HG03060 (cell line): ENCODE measurements at regions not wholly inside any gene's neighbourhood (a gene's known extent, or its start where the extent isn't known, plus 50 kb on each side); places are given as distances from the start of the nearest gene placed in this dataset.
A peak's percentile ranks its signal among the peaks of the same experiment; 100 is the strongest.
"Not testable (repeated sequence)": the region's sequence is repeated elsewhere in the genome, so short reads cannot be mapped to it uniquely, and the experiment has no call there.

Source experiments
- ATAC-seq: cut with Tn5 transposase; IDR thresholded peaks from one replicate; pipeline ENCODE4 v1.9.1; 2021; ENCODE audit warnings: low read depth, moderate number of reproducible peaks; ENCODE audit not compliant: unreplicated experiment

DNA sequence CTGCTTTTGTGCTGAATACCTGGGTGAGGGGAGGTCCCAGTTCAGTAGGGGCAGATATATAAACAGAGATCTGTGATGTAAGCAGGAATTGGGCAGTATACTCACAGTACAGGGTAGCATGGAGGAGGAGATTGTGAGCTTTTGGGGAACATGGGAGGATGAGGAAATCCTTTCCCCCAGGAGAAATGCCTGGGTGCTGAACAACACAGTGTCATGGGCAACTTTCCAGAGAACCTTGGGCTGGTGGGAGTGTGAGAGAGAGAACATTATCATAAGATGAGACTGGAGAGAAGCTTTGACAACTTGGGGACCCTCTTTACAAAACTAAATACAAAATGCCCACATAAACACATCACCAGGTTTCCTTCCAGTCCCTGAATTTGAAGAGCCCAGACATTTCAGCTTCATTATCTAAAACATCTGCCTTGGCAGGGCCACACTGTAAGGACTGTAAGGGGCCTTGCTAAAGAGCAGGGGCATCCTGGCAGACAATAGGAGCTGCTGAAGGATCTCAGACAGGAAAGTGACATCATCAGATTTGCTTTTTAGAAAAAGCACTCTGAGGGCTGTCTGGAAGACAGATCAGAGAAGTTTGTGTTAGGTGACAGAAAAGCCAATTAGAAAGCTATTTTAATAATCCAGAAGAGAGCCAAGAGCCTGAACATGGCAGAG lies 105.1 kb upstream of the FOXN2 start:
- ATAC-seq: no peak

DNA sequence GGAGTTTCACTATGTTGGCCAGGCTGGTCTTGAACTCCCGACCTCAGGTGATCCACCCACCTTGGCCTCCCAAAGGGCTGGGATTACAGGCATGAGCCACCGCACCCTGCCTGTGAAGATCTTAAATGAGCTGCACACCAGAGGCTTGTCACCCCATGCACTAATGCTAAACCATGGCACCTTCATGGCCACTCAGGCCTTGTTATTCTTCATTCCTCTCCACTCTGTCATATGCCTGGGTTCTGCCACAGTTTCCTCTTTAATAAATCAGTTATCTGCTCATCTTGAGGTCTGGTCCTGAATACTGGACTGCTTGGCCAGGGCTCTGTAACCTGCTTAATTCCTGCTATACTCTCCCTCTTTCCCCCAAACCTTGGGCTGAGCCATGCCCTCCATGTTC lies 104.3 kb upstream of the FOXN2 start:
- ATAC-seq: no peak

DNA sequence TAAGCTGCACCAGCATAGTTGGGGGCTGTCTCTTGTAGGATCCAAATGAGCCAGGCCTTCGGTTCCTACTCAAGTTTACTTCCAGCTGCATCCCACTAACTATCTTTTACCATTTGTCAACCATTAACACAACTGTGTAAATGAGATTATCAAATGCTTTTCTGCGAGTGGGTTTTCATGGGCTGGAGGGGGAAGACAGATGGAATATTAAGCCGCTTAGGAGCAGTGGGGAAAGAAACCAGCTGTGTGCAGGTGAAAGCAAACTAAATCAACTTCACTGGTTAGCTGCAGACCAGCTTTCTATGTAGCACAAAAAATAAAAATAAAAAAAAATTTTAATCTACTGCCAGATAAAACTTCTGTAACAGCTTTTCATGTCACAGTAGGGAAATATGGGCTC lies 100.8 kb upstream of the FOXN2 start:
- no peak for ATAC-seq

DNA sequence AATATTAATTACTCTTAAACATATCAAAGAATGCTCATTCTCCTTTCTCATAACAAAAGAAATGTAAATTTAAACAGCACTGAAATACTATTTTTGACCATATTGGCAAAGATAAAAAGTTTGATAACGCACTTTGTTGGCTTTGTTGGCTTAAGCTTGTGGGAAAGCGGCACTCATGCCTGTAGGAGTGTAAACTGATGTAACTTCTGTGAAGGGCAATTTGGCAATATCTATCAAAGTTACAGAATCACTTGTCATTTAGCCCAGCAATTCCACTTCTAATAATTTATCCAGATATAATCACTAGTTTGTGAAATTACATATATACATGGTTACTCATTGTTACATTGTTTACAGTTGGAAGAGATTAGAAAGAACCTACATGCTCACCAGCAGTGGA lies 96.3 kb upstream of the FOXN2 start:
- ATAC-seq: no peak

DNA sequence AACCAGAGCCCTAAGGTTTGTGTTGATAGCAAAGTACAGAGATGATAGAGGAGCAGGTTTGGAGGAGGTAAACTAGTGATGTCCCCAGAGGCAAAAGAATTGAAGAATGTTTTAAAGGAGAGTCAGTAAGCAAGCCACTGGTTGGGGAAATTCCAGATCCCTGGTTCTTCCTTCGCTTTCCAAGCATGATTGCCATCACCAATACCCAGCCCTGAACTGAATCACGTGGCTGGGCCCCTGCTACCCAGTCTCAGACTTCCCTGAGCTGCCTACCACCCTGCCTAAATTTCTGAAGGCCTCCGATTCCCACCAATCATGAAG lies 95.3 kb upstream of the FOXN2 start:
- no peak for ATAC-seq

DNA sequence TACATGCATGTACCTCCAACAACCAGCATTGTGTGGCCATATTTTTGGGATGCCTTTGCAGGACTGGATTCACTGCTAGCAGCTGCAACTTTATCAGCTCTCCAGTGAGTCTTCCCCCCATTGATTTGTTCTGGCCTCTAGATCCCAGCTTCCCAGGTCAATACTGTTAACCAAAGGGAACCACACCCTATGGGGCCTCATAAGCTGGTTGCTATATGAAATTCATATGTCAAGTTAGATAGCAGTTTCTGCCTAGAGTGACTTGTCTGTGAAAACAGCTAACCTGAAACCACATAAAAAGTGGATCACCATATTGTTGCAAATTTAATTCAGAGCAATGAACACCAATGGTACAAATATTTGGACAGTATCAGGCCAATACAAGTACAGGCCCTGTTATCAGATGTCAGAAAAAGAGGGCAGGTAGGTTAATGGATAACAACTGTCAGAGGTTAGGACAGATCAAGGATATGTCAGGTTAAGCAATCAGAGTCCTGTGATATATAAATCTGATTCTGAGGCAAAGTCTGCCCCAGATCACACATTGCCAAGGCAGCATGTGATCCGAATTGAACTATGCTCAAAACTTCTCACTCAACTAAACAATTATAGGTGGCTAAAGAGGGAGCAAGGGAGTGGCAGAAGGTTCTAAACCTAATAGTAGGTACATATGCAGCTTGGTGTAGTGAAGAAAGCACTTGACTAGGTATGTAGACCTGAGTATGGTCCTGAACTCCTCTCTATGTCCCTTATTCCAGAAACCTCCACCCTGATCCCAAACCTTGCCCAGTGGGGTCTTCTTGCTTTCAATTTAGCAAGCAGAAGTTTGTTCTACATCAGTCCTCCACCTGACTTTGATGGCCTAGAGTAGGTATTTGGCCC lies 94.7 kb upstream of the FOXN2 start:
- no peak for ATAC-seq

DNA sequence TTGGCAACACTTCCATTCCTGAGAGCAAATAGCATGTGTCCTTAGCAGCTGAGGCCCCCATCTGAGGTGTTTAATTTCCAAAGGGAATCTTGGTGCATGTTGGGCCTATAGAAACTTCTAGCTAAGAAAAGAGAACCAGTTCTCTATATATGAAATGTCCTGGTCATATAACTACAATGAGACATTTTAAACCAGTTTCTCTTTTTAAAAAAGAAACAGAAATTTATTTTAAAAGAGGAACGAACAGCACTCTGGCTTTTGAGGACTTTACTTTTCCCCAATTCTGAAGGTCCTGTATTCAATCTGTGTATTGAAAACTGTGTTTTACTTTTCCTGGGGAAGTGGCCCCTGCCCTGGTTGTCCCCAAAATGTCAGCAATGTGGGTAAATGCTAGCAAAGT lies 94.0 kb upstream of the FOXN2 start:
- ATAC-seq: no peak

DNA sequence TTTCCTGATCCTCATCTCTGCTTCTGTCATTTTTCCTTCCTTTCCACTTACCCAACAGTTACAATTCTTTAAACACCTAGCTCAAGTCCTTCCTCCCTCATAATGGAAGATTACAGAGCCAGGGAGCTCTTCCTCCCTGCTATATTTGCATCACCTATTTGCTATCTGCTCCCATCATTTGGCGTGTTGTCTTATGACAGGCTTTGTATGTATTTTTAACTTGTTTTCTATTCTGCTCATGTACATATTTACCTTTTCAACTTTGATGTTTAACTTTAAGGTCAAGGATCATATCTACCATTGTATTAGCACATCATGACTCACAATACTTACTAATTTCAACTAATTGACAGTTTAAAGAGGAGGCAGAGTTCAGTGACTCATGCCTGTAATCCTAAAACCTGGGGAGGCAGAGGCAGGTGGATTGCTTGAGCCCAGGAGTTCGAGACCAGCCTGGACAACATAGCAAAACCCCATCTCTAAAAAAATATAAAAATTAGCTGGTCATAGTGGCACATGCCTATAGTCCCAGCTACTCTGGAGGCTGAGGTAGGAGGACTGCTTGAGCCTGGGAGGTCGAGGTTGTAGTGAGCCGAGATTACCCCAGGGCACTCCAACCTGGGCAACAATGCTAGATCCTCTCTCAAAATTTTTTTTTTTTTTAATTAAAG lies 92.5 kb upstream of the FOXN2 start:
- ATAC-seq: no peak

DNA sequence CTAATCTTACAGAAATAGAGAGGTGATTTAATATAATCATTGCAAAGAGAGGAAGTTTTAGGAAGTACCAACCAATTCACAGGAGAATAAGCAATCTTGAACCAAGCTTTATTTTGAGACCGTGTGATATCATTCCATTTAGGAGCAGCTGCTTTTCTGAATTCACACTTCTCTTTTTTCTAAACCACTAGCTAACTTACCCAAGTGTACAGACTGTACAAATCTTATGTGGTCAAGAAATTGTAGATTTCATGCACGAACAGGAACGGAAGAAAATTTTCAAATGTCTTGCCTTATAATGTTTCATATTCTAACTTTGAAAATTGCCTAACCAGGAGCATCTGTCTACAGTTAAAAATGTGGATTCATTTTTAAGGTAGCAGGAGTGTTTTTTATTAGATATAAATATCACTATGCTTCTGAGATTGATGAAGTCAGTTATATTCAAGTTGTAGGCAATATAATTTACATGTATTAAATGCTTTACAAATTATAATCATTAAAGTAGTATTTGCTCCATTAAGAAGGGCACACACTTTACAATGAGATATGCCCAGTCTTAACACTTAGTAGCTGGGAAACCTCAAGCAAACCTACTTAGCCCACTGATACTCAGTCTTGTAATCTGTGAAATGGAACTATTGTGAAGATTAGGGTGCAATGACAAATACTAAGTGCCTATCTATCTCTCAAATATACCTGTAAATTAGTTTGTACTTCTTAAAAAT lies 86.7 kb upstream of the FOXN2 start:
- peak; percentile 80 for ATAC-seq

DNA sequence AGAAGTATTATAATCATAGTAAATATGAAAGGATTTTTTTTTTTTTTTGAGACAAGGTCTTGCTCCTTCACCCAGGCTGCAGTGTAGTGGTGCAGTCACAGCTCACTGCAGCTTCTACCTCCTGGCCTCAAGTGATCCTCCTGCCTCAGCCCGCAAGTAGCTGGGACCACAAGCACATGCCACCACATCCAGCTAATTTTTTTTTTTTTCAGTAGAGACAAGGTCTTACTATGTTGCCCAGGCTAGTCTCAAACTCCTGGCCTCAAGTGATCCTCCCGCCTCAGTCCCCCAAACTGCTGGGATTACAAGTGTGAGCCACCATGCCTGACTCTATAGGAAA lies 86.2 kb upstream of the FOXN2 start:
- no peak for ATAC-seq

DNA sequence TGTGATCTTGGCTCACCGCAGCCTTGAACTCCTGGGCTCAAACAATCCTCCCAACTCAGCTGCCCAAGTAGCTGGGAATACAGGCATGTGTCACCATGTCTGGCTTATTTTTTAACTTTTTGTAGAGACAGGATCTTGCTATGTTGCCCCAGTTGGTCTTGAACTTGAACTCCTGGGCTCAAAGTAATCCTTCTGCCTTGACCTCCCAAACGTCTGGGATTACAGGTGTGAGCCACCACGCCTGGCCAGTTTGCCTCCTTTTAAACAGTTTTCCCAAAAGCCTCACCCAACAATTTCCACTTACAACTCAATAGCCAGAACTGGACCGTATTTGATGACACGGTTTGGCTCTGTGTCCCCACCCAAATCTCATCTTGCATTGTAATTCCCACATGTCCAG lies 85.4 kb upstream of the FOXN2 start:
- ATAC-seq: no peak

DNA sequence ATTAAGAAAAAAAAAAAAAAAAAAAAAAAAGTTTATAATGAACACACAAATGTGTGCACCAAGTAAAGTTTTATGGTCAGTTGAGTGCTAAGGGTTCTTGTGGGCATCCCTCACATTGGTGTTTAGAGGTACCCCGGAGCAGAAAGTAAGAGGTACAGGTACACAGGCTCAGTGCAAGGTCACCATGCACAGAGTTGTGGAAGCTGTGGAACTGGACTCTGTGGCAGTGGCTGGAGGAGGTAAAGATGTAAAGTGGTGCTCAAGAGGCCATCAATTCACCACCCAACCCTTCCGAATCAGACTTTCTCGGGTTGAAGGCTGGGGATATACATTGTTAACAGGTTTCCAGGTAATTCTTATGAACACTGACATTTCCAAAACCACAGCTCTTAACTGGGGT lies 83.6 kb upstream of the FOXN2 start:
- ATAC-seq: no peak

DNA sequence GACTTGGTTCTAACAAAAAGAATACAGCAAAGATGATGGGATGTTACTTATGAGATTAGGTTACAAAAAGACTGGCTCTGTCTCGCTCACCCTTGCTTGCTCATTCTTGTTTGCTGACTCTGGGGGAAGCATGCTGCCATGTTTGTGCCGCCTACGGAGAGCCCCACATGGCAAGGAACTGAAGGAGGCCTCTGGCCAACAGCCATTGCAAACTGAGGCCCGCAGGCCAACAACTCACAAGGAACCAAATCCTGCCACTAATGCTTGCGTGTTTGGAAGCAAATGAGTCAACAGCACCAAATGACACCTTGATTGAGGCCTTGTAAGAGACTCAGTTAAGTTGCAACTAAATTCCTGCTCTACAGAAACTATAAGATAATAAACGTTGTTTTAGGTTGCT lies 82.1 kb upstream of the FOXN2 start:
- no peak for ATAC-seq

DNA sequence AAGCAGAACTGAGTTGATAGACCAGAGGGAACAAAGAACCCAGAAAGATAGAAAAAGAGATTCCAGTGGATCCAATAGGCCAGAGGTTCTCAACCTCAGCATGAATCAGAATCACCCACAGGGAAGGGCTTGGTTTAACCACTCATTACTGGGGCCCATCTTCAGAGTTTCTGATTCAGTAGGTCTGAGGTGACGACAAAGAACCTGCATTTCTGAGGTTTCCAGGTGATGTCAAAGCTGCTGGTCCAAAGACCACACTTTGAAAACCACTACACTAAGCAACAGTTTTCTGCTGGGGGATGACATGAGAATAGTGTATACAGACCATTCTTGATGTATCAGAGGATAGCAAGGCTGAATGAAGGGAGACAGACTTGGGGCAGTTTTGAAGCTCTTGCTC lies 81.5 kb upstream of the FOXN2 start:
- ATAC-seq: no peak

DNA sequence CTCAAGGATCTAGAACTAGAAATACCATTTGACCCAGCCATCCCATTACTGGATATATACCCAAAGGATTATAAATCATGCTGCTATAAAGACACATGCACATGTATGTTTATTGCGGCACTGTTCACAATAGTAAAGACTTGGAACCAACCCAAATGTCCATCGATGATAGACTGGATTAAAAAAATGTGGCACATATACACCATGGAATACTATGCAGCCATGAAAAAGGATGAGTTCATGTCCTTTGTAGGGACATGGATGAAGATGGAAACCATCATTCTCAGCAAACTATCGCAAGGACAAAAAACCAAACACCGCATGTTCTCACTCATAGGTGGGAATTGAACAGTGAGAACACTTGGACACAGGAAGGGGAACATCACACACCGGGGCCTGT lies 80.7 kb upstream of the FOXN2 start:
- not testable (repeated sequence) for ATAC-seq

DNA sequence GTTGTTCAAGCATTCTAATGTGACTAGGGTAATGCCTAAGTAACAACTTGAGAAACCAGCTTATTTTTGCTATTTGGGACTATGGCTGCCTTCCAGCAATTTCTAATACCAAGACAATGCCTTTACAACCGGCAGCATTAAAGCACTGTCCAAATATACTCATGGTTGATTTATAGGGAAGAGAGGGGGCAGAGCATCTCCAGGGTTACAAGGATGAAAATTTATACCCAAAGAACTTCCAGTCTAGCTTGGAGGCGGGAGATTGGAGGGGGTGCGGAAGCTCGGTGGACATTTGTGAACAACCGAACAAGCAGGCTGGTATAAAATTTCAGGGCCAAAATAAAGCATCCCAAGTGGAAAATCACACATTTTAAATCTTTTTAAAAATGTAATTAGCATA lies 79.4 kb upstream of the FOXN2 start:
- no peak for ATAC-seq

DNA sequence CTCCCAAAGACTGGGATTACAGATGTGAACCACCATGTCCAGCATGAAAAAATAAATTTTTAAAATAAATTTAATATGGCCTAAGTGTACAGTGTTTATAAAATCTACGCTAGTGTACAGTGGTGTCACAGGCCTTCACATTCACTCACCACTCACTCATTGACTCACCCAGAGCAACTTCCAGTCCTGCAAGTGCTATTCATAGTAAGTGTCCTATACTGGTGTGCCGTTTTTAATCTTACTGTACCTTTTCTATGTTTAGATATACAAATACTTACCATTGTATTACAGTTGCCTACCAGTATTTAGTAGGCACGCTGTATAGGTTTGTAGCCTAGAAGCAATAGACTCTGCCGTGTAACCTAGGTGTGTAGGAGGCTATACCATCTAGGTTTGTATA lies 76.1 kb upstream of the FOXN2 start:
- ATAC-seq: no peak

DNA sequence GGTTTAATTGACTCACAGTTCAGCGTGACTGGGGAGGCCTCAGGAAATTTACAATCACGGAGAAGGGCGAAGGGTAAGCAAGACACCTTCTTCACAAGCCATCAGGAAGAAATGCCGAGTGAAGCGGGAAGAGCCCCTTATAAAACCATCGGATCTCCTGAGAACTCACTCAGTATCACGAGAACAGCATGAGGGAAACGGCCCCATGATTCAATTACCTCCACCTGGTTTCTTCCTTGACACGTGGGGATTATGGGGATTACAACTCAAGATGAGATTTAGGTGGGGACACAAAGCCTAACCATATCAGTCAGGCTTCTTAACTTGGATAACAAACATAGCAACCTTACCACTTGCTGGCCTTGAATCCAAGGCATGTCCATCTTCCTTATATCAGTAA lies 73.6 kb upstream of the FOXN2 start:
- no peak for ATAC-seq

DNA sequence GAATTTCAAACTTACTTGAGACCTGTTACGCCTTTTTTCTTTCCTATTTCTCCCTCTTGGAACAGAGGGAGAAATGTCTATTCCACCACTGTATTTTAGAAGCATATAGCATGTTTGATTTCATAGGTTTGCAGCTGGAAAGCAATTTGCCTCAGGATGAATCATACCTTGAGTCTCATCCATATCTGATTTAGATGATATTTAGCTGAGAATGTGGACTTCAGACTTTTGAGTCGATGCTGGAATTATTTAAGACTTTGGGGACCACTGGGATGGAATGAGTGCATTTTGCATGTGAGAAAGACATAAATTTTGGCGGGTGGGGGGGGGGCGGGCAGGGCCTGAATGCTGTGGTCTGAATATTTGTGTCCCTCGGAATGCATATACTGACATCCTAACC lies 67.3 kb upstream of the FOXN2 start:
- ATAC-seq: no peak

DNA sequence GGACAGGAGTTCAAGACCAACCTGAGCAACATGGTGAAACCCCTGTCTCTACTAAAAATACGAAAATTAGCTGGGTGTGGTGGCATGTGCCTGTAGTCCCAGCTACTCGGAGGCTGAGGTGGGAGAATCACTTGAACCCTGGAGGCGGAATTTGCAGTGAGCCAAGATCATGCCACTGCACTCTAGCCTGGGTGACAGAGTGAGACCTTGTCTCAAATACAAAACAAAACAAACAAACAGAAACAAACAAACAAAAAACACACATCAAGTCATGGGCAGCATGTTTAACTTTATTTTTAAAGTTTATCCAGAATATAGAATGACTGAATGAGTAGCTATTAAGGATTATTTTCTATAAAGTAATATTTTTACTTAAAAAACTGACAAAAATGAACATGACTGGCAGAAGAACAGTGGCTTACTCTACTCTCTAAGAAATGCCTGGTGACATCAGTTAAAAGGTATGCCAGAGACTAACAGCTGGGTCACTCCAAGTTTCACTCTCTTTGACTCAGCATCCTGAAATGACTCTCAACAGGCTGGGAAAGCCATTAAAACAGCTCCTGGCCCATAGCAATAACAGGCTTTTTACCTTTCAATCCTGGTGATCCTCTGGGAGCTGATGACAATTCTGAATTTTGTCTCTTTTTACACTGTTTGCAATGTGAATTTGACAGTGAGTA lies 66.1 kb upstream of the FOXN2 start:
- ATAC-seq: peak; percentile 80

DNA sequence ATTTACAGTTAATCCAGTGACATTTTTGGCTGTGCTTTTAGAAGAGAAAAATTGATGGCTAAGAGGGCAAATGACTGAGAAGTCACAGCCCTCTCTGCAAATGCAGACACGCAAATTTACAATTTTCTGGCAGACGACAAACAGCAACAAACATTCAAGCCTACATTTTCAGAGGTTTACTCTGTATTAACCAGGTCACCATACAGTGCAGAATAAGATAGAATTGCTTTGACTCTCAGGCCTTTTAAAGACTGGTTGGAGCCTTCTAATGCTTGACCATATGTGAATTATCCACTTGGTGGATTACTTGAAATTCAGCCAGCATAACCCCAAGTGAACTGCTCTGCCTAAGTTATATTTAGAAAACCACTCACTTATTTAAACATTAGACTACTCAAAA lies 65.5 kb upstream of the FOXN2 start:
- ATAC-seq: no peak
